Right lobe of liver (tissue), 6 donors: ENCODE measurements at regions not wholly inside any gene's neighbourhood (a gene's known extent, or its start where the extent isn't known, plus 50 kb on each side); places are given as distances from the start of the nearest gene placed in this dataset.

Experiments
- ATAC-seq, 4 donors: fragments of 200-7000 bp; cut with Tn5 transposase; one replicate each; pipeline ENCODE4 v1.9.1; 2020; ENCODE audit warnings: mild to moderate bottlenecking in 4 of 4, moderate library complexity in 4 of 4
- DNase-seq, 3 donors: peaks; one replicate each; pipeline ENCODE4 v3.0.0-alpha.2; 2020
- H3K27ac ChIP-seq, 3 donors: fragments of 200-600 bp; one replicate each; pipeline ENCODE4 v1.8.0; 2022
- H3K27me3 ChIP-seq, 2 donors: fragments of 200-600 bp; one replicate each; pipeline ENCODE4 v1.8.0; 2022
- H3K36me3 ChIP-seq, 4 donors: fragments of 200-600 bp; sonication (generic) in 1 of 4; one replicate each; pipeline versions ENCODE4 v1.5.1 to v1.8.0; 2017 to 2022; ENCODE audit warnings: control low read depth in 1 of 4
- H3K4me1 ChIP-seq, 4 donors: fragments of 200-600 bp; sonication (generic) in 1 of 4; one replicate each; pipeline versions ENCODE4 v1.5.1 to v1.8.0; 2017 to 2022; ENCODE audit warnings: control low read depth in 1 of 4
- H3K4me3 ChIP-seq, 3 donors: fragments of 200-600 bp; one replicate each; pipeline ENCODE4 v1.8.0; 2022
- H3K9me3 ChIP-seq, 4 donors: fragments of 200-600 bp; sonication (generic) in 1 of 4; one replicate each; pipeline versions ENCODE4 v1.5.1 to v1.8.0; 2017 to 2022; ENCODE audit warnings: control low read depth in 1 of 4
- POLR2A ChIP-seq: fragments of 450-650 bp; IDR thresholded peaks from one replicate; pipeline ENCODE4 v1.6.1; 2017; ENCODE audit warnings: antibody characterized with exemption, mild to moderate bottlenecking
- WGBS: methylation state at CpG from one replicate; pipeline ENCODE4 v1.1.6; 2018; ENCODE audit warnings: low coverage, low lambda C conversion rate; ENCODE audit not compliant: insufficient coverage; ENCODE audit errors: missing lambda C conversion rate; 5-methylcytosine and 5-hydroxymethylcytosine counted together
- intact Hi-C, 2 donors: fragments of 100-400 bp; cut with DNase I; formaldehyde crosslinking; loops; one replicate each; pipeline versions ENCODE4 v1.11.2 to v1.14.1; 2022
- TF ChIP-seq, protein P1 (sequence below), 4 donors: fragments of 200-600 bp in 3 of 4; fragments of 450-650 bp in 1 of 4; IDR thresholded peaks; one replicate each; pipeline versions ENCODE4 v1.5.1 to v1.8.0; 2016 to 2022; ENCODE audit warnings: antibody characterized with exemption in 4 of 4, mild to moderate bottlenecking in 2 of 4
- donor health status: DM: no; HTN: yes; CAD: no.
- donor health status: DM: no; HTN: no; CAD: no.
- donor health status: DM: no; HTN: no; CAD: no.
- donor health status: DM: no; HTN: yes; CAD: no.
- donor health status: DM: no; HTN: yes; CAD: no.

DNA sequence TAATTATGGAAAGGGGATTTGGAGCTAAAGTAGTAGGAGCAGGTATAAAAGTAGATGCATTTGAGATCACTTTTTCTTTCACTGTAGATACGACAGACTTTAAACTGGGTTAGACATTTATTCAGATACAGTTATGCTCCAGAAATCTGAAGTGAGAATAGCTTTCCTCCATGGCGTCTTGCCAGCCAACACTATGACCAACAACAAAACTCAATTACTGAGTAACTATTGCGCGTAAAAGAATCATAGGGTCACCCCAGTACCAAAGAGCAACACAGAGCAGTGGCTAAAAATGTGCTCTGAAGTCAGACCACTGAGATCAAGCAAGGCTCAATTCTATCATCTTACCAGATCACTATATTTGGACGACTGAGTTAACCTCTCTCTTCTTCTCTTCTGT lies 262.5 kb upstream of the SORCS1 start:
- 63% methylated on average over 5 of the region's 5 CpGs for WGBS
- ATAC-seq (no peak), DNase-seq (no peak)
- no peaks in the 10 kb centered on the region for H3K27me3 ChIP-seq
- no peaks in the 10 kb centered on the region for H3K36me3 ChIP-seq
- H3K4me3 ChIP-seq, result no peak overlapping the region
- intact Hi-C loops, result no loop called here
- no peaks in the 10 kb centered on the region for H3K4me1 ChIP-seq
- no peak for TF ChIP-seq POLR2A
- TF ChIP-seq, protein P1, sequence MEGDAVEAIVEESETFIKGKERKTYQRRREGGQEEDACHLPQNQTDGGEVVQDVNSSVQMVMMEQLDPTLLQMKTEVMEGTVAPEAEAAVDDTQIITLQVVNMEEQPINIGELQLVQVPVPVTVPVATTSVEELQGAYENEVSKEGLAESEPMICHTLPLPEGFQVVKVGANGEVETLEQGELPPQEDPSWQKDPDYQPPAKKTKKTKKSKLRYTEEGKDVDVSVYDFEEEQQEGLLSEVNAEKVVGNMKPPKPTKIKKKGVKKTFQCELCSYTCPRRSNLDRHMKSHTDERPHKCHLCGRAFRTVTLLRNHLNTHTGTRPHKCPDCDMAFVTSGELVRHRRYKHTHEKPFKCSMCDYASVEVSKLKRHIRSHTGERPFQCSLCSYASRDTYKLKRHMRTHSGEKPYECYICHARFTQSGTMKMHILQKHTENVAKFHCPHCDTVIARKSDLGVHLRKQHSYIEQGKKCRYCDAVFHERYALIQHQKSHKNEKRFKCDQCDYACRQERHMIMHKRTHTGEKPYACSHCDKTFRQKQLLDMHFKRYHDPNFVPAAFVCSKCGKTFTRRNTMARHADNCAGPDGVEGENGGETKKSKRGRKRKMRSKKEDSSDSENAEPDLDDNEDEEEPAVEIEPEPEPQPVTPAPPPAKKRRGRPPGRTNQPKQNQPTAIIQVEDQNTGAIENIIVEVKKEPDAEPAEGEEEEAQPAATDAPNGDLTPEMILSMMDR (IDR thresholded peaks at IDR 0.05), result no peak
- H3K9me3 ChIP-seq, result no peaks in the 10 kb centered on the region
- no peak overlapping the region for H3K27ac ChIP-seq

DNA sequence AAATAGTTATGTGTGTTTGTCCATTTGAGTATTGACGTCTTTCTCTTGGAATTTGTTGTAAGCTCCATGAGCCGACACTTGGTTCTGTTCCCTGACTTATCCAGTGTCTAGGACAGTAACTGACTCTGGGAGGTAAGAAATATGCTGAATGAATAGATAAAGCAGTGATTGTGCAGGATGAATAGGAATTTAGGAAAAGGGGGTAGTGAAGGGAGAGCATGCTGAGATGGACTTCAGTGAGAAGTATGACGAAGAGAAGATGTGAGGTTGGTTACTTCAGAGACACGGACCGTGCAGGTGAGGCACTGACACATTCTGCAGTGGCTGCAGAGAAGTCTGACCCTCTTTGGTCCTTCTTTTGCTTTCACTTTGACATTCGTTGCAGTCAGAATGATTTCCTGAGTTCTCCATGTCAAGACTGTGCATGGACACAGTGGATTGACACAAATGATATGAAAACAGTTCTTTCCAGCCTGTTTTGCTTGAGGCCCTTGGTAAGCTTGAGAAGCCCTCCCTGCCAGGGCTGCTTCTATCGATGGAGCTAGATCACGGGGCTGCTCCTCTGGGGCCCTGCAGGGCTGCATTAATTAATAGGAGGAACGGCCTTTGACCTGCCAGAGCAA lies 261.5 kb upstream of the SORCS1 start:
- peak overlapping the region in 1 of 3 donors; percentile 28 for H3K4me3 ChIP-seq
- H3K27ac ChIP-seq, result no peak overlapping the region

DNA sequence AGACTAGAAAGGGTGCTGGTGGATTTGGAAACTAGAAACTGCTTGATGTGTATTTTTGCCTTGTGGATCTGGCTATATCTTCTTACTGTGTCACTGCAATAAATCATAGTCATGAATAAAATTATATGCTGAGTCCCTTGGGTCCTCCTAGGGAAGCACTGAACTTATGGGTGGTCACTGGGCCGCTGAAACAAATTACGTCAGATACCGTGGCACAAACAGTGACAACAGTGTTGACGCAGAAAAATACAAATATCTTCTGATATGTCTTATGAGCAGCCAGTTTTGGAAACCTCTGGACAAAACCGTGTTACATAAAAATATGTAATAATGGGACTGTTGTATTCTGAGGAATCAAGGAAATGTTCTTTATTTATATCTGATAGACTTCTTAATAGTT lies 260.1 kb upstream of the SORCS1 start:
- Histone ChIP-seq H3K9me3 (no peaks in the 10 kb centered on the region), H3K27ac (no peak overlapping the region), H3K4me3 (no peak overlapping the region), H3K27me3 (no peaks in the 10 kb centered on the region), H3K4me1 (no peaks in the 10 kb centered on the region), H3K36me3 (no peaks in the 10 kb centered on the region)
- DNase-seq (no peak), ATAC-seq (no peak)
- TF ChIP-seq POLR2A, result no peak
- TF ChIP-seq, protein P1 (IDR thresholded peaks at IDR 0.05), result no peak
- intact Hi-C loops, result no loop called here
- 57% methylated on average over 5 of the region's 5 CpGs for WGBS

More for the DNA sequence above, 261.5 kb upstream of the SORCS1 start:
- intact Hi-C loops, result no loop called here
- ATAC-seq (peak; percentile 34 to 68 (median 59)), DNase-seq (no peak)
- Histone ChIP-seq H3K4me1 (no peaks in the 10 kb centered on the region), H3K36me3 (no peaks in the 10 kb centered on the region), H3K27me3 (no peaks in the 10 kb centered on the region), H3K9me3 (no peaks in the 10 kb centered on the region)
- 41% methylated on average over 9 of the region's 9 CpGs for WGBS
- TF ChIP-seq POLR2A, result no peak
- TF ChIP-seq, protein P1 (IDR thresholded peaks at IDR 0.05), result no peak

DNA sequence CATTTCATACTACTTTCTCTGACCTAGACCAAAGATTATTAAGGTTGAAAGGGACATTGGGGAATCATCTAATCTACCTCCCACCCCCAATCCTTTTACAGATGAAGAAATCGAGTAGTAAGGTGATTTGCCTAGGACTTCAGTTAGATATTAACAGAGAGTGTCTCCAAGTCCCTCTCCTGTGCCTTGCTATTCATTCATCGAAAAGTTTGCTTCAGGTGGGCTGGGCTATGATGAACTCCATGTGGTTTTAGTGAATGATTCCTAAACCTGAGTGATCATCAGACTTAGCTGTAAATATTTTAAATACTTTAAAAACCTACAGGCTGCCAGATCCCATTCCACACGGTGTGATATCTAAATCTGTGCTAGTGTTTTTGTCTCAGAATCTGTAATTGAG lies 259.4 kb upstream of the SORCS1 start:
- no peak overlapping the region for H3K27ac ChIP-seq
- DNase-seq (no peak), ATAC-seq (no peak)
- H3K4me3 ChIP-seq, result no peak overlapping the region
- no peaks in the 10 kb centered on the region for H3K27me3 ChIP-seq
- H3K4me1 ChIP-seq, result no peaks in the 10 kb centered on the region
- H3K36me3 ChIP-seq, result no peaks in the 10 kb centered on the region
- no peak for TF ChIP-seq POLR2A
- TF ChIP-seq, protein P1 (IDR thresholded peaks at IDR 0.05), result no peak
- no peaks in the 10 kb centered on the region for H3K9me3 ChIP-seq
- intact Hi-C loops, result no loop called here
- 38% methylated on average over 3 of the region's 3 CpGs for WGBS

DNA sequence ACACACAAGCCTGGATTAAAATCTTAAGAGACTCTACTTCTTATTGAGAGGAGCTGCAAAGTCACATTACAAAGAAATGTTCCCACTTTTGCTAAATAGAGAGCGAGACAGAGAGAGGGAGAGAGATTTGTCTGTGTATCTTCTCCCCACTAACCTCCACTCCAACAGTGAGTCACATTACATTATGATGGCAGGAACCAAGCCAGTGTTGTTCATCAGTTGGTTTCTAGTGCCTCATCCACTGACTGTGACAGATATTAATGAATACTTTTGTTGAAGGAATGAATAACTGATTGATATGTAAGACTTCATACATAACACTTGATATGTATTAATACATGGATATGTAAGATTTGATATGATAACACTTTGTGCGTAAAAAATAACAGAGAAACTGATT lies 258.2 kb upstream of the SORCS1 start:
- intact Hi-C loops, result no loop called here

More for the DNA sequence above, 258.2 kb upstream of the SORCS1 start:
- 64% methylated on average over 2 of the region's 2 CpGs for WGBS
- no peak overlapping the region for H3K4me3 ChIP-seq
- ATAC-seq, result no peak
- no peaks in the 10 kb centered on the region for H3K27me3 ChIP-seq
- no peaks in the 10 kb centered on the region for H3K36me3 ChIP-seq
- TF ChIP-seq POLR2A, result no peak
- TF ChIP-seq, protein P1 (IDR thresholded peaks at IDR 0.05), result no peak
- H3K27ac ChIP-seq, result no peak overlapping the region
- DNase-seq, result no peak
- no peaks in the 10 kb centered on the region for H3K4me1 ChIP-seq
- H3K9me3 ChIP-seq, result no peaks in the 10 kb centered on the region
